ENCODE measurements at regions not wholly inside any gene's neighbourhood (a gene's known extent, or its start where the extent isn't known, plus 50 kb on each side); places are given as distances from the start of the nearest gene placed in this dataset.
"Not testable (repeated sequence)": the region's sequence is repeated elsewhere in the genome, so short reads cannot be mapped to it uniquely, and the experiment has no call there.

DNA sequence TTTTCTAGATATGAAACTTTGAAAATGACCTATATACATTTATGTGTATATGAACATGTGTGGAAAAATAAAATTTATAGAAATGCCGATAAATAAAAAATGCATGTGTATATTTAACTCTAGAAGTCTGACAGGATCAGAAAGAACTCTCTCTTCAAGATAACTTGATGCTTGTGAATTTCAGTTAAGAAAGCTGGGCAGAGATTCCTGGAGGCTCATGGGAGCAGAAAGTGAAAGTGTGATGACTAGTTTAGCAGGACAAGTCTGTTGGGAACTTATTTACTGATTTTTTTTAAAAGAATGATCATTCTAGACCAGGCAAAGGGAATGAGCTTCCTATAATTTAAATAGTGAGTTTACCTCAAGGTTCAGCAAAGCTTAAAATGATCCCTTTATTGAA lies 81.5 kb upstream of the KCNAB1 start:
- 95 to 97% methylated on average over 1 of the region's 1 CpG for WGBS, 2 donors

GRCh38 chr3:156040041-156040440 lies 80.3 kb upstream of the KCNAB1 start:
- DNase-seq = no peak
- no peaks in the 10 kb centered on the region for H3K36me3 ChIP-seq
- intact Hi-C loops (cut with DNase I) = no loop called here
- WGBS, 2 donors = 81 to 82% methylated on average over 1 of the region's 1 CpG
- no peak overlapping the region for H3K4me3 ChIP-seq
- H3K27me3 ChIP-seq = no peaks in the 10 kb centered on the region
- H3K9me3 ChIP-seq = no peaks in the 10 kb centered on the region
- no peak overlapping the region for H3K27ac ChIP-seq
- TF ChIP-seq CTCF (IDR thresholded peaks at IDR 0.05) = no peak
- no peak for TF ChIP-seq POLR2A (IDR thresholded peaks at IDR 0.05)
- no peaks in the 10 kb centered on the region for H3K4me1 ChIP-seq

More for the DNA sequence above, 81.5 kb upstream of the KCNAB1 start:
- H3K36me3 ChIP-seq = no peaks in the 10 kb centered on the region
- intact Hi-C loops (cut with DNase I) = no loop called here
- no peak overlapping the region for H3K4me3 ChIP-seq
- no peak for DNase-seq
- no peaks in the 10 kb centered on the region for H3K4me1 ChIP-seq
- no peak for TF ChIP-seq CTCF (IDR thresholded peaks at IDR 0.05)
- no peak for TF ChIP-seq POLR2A (IDR thresholded peaks at IDR 0.05)
- no peaks in the 10 kb centered on the region for H3K27me3 ChIP-seq
- H3K27ac ChIP-seq = no peak overlapping the region
- H3K9me3 ChIP-seq = no peaks in the 10 kb centered on the region

GRCh38 chr3:156041216-156041841 lies 79.0 kb upstream of the KCNAB1 start:
- H3K36me3 ChIP-seq; intact Hi-C loops (cut with DNase I); DNase-seq; H3K27ac ChIP-seq; H3K4me3 ChIP-seq; H3K4me1 ChIP-seq; H3K27me3 ChIP-seq; H3K9me3 ChIP-seq: not testable (repeated sequence)
- WGBS, 2 donors = 97% methylated on average over 7 of the region's 36 CpGs; no CpG with 5 or more reads in 1 of the 2 donors

GRCh38 chr3:156041856-156042255 lies 78.5 kb upstream of the KCNAB1 start:
- DNase-seq; H3K9me3 ChIP-seq; H3K4me1 ChIP-seq; H3K27me3 ChIP-seq; H3K27ac ChIP-seq; H3K4me3 ChIP-seq; H3K36me3 ChIP-seq; intact Hi-C loops (cut with DNase I): not testable (repeated sequence)
- WGBS, 2 donors = 82 to 88% methylated on average over 6 to 7 of the region's 7 CpGs

DNA sequence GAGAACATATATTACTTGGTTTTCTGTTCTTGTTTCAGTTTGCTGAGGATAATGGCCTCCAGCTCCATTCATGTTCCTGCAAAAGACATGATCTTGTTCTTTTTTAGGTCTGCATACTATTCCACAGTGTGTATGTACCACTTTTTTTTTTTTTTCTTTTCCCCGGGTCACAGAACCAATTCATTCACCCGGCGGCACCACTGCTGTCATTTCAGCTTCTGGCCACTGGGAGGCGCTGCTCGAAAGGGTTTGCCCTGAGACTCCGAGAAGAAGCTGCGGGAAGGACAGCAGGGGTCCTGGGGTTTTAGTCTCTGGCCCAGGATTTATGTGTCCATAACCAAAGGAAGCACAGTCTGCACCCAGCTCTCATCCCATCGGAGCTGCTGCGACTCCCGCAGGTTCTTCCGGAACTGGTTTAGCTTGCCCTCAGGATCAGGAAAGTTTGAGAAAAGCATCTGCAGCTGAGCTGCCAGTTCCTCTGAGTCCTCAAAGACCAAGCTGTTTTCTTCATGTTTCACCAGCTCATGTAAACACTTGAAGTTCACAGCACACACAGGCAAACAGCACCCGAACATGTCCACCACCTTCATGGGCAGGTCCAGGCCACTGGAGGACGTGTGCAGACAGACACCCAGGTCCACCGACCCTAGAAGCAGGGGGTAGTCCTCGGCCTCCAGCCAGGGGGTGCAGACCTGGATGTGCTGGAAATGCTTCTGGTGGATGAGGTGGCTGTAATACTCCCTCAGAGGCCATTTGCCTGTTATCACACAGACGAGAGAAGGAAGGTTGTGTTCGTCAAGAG lies 76.3 kb upstream of the KCNAB1 start:
- H3K27ac ChIP-seq; H3K27me3 ChIP-seq; intact Hi-C loops (cut with DNase I); DNase-seq; H3K4me1 ChIP-seq; H3K9me3 ChIP-seq; H3K4me3 ChIP-seq; H3K36me3 ChIP-seq: not testable (repeated sequence)
- 39 to 48% methylated on average over 11 of the region's 17 CpGs for WGBS, 2 donors
- TF ChIP-seq CTCF (IDR thresholded peaks at IDR 0.05) = peak; percentile 31 to 55 (median 47)

DNA sequence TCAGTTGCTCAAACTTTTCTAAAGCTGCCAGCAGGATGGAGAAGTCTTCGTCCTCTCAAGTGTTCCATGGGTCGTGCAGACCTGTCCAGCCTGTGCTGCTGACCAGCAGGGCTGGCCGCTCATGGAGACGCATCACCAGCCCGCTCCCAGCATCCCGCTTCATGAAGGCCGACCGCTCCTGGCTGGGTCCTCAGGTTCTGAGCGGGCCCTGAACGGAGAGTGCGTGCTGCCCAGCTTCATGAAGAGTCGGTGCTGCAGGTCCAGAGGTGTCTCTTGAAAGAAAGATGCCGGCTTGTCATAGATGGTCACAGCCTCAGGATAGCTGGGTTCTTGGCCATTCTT lies 75.8 kb upstream of the KCNAB1 start:
- intact Hi-C loops (cut with DNase I) = no loop called here
- Histone ChIP-seq H3K9me3 (no peaks in the 10 kb centered on the region), H3K27me3 (no peaks in the 10 kb centered on the region), H3K4me3 (no peak overlapping the region), H3K4me1 (no peaks in the 10 kb centered on the region), H3K36me3 (no peaks in the 10 kb centered on the region), H3K27ac (no peak overlapping the region)
- WGBS, 2 donors = 80 to 81% methylated on average over 1 to 8 of the region's 13 CpGs
- TF ChIP-seq POLR2A (IDR thresholded peaks at IDR 0.05) (no peak), CTCF (IDR thresholded peaks at IDR 0.05) (no peak)
- DNase-seq = no peak

DNA sequence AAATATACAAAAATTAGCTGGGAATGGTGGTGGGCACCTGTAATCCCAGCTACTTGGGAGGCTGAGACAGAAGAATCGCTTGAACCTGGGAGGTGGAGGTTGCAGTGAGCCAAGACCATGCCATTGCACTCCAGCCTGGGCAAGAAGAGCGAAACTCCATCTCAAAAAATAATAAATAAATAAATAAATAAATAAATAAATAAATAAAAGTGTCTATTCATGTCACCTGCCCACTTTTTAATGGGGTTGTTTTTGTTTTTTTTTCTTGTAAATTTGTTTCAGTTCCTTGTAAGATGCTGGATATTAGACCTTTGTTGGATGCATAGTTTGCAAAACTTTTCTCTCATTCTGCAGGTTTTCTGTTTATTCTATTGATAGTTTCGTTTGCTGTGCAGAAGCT lies 71.9 kb upstream of the KCNAB1 start:
- H3K27ac ChIP-seq; H3K9me3 ChIP-seq; H3K4me1 ChIP-seq; intact Hi-C loops (cut with DNase I); H3K36me3 ChIP-seq; H3K4me3 ChIP-seq; DNase-seq; H3K27me3 ChIP-seq: not testable (repeated sequence)
- WGBS, 2 donors = 75 to 88% methylated on average over 3 of the region's 3 CpGs

Measured in esophagus squamous epithelium (tissue), 5 donors.